WI38 (cell line): ENCODE measurements at regions not wholly inside any gene's neighbourhood (a gene's known extent, or its start where the extent isn't known, plus 50 kb on each side); places are given as distances from the start of the nearest gene placed in this dataset.

Source experiments
- H3K4me3 ChIP-seq: 2 replicates; pipeline ENCODE4 v1.5.1; 2011; ENCODE audit warnings: low read depth, mild to moderate bottlenecking, control low read depth, low read length
- TF ChIP-seq, protein P1 (sequence below): IDR thresholded peaks from 2 replicates; pipeline ENCODE4 v1.5.1; 2012; ENCODE audit warnings: low read depth, mild to moderate bottlenecking, control low read depth, low read length

DNA sequence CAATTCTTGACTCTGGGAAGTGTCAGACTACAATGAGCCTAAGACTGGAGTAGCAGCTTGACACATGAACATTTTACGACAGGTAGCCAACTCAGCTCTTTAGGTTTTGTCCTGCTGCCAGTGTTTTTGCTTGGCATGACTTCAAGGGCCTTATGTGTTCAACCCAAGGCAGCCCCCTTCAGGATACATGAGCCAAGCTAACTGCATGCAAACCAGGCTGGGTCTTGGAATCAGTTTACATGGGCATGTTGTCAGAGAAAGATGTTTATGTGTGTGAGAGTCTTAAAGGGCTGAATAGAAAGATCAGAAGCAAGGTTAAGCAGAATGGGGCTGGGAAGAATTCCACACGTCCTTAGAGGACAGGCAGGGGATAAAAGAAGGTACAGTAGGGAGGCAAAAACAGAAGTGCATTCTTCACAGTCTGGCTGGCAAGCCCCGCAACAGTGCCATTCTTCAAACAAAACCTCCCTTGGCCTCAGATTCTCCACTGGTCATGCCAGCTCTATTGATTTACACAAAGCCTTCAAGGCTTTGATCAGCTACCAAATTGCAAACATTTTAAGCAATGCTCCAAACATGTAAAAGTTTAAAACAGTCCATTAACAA is 97.3 kb downstream of the NKX6-1 start:
- TF ChIP-seq, protein P1, sequence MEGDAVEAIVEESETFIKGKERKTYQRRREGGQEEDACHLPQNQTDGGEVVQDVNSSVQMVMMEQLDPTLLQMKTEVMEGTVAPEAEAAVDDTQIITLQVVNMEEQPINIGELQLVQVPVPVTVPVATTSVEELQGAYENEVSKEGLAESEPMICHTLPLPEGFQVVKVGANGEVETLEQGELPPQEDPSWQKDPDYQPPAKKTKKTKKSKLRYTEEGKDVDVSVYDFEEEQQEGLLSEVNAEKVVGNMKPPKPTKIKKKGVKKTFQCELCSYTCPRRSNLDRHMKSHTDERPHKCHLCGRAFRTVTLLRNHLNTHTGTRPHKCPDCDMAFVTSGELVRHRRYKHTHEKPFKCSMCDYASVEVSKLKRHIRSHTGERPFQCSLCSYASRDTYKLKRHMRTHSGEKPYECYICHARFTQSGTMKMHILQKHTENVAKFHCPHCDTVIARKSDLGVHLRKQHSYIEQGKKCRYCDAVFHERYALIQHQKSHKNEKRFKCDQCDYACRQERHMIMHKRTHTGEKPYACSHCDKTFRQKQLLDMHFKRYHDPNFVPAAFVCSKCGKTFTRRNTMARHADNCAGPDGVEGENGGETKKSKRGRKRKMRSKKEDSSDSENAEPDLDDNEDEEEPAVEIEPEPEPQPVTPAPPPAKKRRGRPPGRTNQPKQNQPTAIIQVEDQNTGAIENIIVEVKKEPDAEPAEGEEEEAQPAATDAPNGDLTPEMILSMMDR = no peak
- no peak overlapping the region for H3K4me3 ChIP-seq

DNA sequence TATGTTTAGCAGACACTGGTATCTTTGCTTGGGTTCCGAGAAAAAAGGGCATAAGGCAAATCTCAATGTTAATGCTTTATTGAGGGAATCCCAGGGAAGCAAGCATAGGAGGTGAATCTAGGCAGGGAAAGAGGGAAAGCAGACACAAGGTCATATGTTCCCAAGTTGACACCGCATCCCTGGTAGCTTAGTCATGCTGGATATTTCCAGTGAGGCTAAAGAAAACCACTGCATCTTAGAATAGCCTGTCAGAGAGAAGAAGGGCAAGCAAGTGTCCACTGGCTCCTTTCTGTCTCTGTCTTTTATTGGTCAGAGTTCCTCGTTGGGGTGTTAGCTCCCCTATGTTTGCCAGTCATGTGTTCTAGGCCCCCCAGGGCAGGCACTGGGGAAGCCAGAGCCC is 104.7 kb downstream of the NKX6-1 start:
- TF ChIP-seq, protein P1 = no peak
- no peak overlapping the region for H3K4me3 ChIP-seq

DNA sequence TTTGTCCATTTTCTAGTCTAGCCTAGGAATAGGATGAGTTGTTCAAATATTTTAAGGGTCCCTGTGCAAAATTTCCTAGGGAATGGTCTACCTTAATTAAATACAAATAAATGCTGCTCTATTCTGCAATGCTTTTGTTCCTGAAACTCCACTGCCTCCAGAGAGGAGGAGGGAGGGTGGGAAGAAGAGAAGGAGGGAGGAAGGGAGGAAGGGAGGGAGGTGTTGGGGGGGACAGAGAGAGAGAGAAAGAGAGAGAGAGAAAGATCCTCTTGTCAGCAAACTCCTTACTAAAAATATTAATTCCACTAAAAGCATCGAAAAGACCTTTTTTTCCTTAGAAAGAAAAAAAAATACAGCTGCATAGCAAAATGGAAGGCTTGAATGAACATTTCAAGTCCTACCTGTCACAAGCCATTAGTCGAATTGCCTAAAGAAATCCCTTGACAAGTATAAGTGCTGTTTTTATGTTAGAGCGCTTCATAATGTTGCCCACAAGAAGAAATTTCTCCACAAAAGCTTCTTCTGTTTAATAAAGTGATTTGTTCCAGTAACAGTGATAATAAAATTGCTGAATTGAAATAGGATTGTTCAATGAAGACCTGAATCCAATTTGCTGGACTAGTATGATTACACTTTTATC is 106.0 kb downstream of the NKX6-1 start:
- TF ChIP-seq, protein P1 = no peak
- H3K4me3 ChIP-seq = no peak overlapping the region

DNA sequence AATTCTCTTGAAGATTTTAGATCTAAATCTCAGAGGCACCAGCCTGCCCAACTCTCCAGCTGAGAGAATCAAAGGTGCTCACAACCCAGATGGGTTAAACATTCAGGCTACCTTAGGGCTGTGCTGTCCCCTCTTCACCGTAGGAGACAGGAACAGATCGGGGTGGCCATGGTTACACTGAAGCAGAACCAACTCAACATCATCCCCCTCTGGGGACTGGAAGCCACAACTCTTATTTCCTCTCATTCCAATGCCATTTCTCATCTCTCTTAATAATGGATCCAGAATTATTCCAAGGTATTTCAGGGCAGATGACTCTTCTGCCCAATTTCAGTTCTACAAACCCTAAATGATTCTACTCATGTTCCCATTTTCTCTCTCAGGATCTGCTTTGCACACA is 109.7 kb downstream of the NKX6-1 start:
- H3K4me3 ChIP-seq = no peak overlapping the region
- TF ChIP-seq, protein P1 = no peak

DNA sequence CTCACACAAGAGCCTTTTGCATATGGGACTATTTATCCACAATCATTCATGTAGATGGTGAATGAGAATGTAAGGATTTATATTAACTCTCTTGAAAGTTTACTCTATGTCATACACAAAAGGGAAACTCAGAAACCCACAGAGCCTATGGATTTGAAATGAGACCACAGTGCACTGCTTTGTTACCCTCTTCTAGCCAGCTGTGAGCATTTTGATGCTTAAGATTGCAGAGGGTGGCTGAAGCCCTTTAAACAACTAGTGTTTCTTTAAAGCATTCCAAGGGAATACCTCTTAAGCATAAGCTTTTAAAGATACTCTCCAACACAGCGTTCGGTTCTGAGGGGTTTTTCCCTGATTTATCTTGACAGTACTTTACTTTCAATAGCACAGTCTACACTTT is 113.9 kb downstream of the NKX6-1 start:
- H3K4me3 ChIP-seq = no peak overlapping the region

DNA sequence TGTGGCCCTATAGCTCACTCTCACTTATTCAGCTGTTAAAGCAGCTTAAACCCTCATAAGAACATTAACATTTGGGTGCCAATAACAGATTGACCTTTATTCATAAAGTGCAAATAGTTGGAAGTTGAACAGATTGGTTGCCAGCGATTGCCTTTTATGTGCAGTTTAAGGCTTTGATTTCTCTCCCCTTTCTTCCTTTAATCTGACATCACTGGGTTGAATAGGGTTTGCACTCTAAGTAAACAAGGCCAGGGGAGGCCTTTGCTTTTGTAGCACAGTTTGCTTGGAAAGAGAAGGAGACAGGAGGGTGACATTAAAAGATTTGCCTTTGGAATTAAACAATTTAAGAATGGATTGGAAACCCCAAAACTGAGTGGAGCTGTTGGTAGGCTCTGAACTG is 114.3 kb downstream of the NKX6-1 start:
- no peak overlapping the region for H3K4me3 ChIP-seq
- TF ChIP-seq, protein P1 = no peak

More for the DNA sequence above, 113.9 kb downstream of the NKX6-1 start:
- TF ChIP-seq, protein P1 = no peak

DNA sequence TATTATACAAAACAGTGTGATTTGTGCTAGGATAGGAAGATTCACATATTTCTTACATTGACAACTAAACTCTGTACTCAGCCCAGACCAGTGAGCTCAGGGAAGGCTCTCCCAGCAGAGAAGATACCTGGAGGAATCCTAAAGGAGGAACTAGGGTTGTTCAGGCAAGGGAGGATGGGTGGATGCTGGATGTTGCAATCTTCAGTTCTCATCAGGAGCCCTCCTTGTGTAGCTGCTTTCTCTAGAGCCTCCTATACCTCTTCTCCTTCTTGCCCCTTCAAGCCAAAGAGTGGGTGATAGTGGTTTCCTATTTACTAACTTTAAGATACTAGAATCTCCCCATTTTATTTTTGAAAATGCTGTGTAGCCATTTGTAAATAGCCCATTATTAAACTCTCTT is 117.3 kb downstream of the NKX6-1 start:
- no peak overlapping the region for H3K4me3 ChIP-seq
- TF ChIP-seq, protein P1 = no peak
